ENCODE measurements at regions not wholly inside any gene's neighbourhood (a gene's known extent, or its start where the extent isn't known, plus 50 kb on each side); places are given as distances from the start of the nearest gene placed in this dataset.
"Not testable (repeated sequence)": the region's sequence is repeated elsewhere in the genome, so short reads cannot be mapped to it uniquely, and the experiment has no call there.

- intact Hi-C loops (cut with DNase I) = no loop called here
- DNase-seq = no peak
Observed at GRCh38 chr5:123743990-123744583, 232.1 kb downstream of the CSNK1G3 start.

GRCh38 chr5:123735384-123735783, 223.4 kb downstream of the CSNK1G3 start:
- intact Hi-C loops (cut with DNase I) = no loop called here

GRCh38 chr5:123732257-123732656, 220.3 kb downstream of the CSNK1G3 start:
- intact Hi-C loops (cut with DNase I) = no loop called here

More at GRCh38 chr5:123735384-123735783, 223.4 kb downstream of the CSNK1G3 start:
- no peak for DNase-seq

GRCh38 chr5:123722451-123722850, 210.5 kb downstream of the CSNK1G3 start:
- intact Hi-C loops (cut with DNase I) = no loop called here
- no peak for DNase-seq

More at GRCh38 chr5:123732257-123732656, 220.3 kb downstream of the CSNK1G3 start:
- DNase-seq = no peak

- intact Hi-C loops (cut with DNase I) = no loop called here
- DNase-seq = no peak
Observed at GRCh38 chr5:123721675-123722276, 209.8 kb downstream of the CSNK1G3 start.

GRCh38 chr5:123720955-123721354, 209.0 kb downstream of the CSNK1G3 start:
- intact Hi-C loops (cut with DNase I) = no loop called here
- no peak for DNase-seq

GRCh38 chr5:123720339-123720738, 208.4 kb downstream of the CSNK1G3 start:
- DNase-seq = no peak
- intact Hi-C loops (cut with DNase I) = no loop called here

- DNase-seq = no peak
- intact Hi-C loops (cut with DNase I) = no loop called here
Observed at GRCh38 chr5:123719004-123719403, 207.0 kb downstream of the CSNK1G3 start.

- DNase-seq = no peak
- intact Hi-C loops (cut with DNase I) = no loop called here
Observed at GRCh38 chr5:123718238-123718637, 206.3 kb downstream of the CSNK1G3 start.

GRCh38 chr5:123717139-123717538, 205.2 kb downstream of the CSNK1G3 start:
- intact Hi-C loops (cut with DNase I) = no loop called here
- DNase-seq = no peak

GRCh38 chr5:123710031-123710430, 198.1 kb downstream of the CSNK1G3 start:
- DNase-seq = no peak
- intact Hi-C loops (cut with DNase I) = no loop called here

- DNase-seq = no peak
- intact Hi-C loops (cut with DNase I) = no loop called here
Observed at GRCh38 chr5:123709422-123709821, 197.4 kb downstream of the CSNK1G3 start.

- DNase-seq = no peak
- intact Hi-C loops (cut with DNase I) = no loop called here
Observed at GRCh38 chr5:123708074-123708806, 196.3 kb downstream of the CSNK1G3 start.

GRCh38 chr5:123706531-123706930, 194.6 kb downstream of the CSNK1G3 start:
- intact Hi-C loops (cut with DNase I) = no loop called here
- DNase-seq = no peak

GRCh38 chr5:123705741-123706140, 193.8 kb downstream of the CSNK1G3 start:
- intact Hi-C loops (cut with DNase I) = no loop called here
- DNase-seq = no peak

- intact Hi-C loops (cut with DNase I) = no loop called here
- DNase-seq = no peak
Observed at GRCh38 chr5:123701511-123702200, 189.7 kb downstream of the CSNK1G3 start.

GRCh38 chr5:123700624-123701287, 188.8 kb downstream of the CSNK1G3 start:
- DNase-seq = no peak
- intact Hi-C loops (cut with DNase I) = no loop called here

- intact Hi-C loops (cut with DNase I) = loop anchor here (5.0 kb wide), 1 partner anchor 553 kb away; no protein-coding TSS in a partner anchor
- DNase-seq = no peak
Observed at GRCh38 chr5:123699571-123699970, 187.6 kb downstream of the CSNK1G3 start.

- not testable (repeated sequence) for DNase-seq
- intact Hi-C loops (cut with DNase I) = loop anchor here (5.0 kb wide), 1 partner anchor 553 kb away; no protein-coding TSS in a partner anchor
Observed at GRCh38 chr5:123698937-123699336, 187.0 kb downstream of the CSNK1G3 start.

GRCh38 chr5:123696921-123697341, 185.0 kb downstream of the CSNK1G3 start:
- intact Hi-C loops (cut with DNase I) = loop anchor here (1.0 to 5.0 kb wide), 2 partner anchors 178 to 555 kb away; no protein-coding TSS in a partner anchor
- peak; percentile 76 to 98 (median 86) for DNase-seq
